HepG2 (cell line): ENCODE measurements at regions not wholly inside any gene's neighbourhood (a gene's known extent, or its start where the extent isn't known, plus 50 kb on each side); places are given as distances from the start of the nearest gene placed in this dataset.

Source experiments
- ARNT2 ChIP-seq: sonication (generic); formaldehyde crosslinking; IDR thresholded peaks from 2 replicates; pipeline ENCODE4 v1.8.0; 2022; ENCODE audit warnings: mild to moderate bottlenecking, low read depth, missing genetic modification reagents, moderate library complexity
- CCAR2 ChIP-seq: fragments of 200-400 bp; formaldehyde crosslinking; optimal IDR thresholded peaks from 2 replicates; pipeline ENCODE3; 2018; ENCODE audit warnings: low read depth, mild to moderate bottlenecking, low read length, moderate library complexity
- DNMT1 ChIP-seq: sonication (generic); formaldehyde crosslinking; IDR thresholded peaks from 2 replicates; pipeline ENCODE4 v1.5.1; 2020; ENCODE audit warnings: mild to moderate bottlenecking, missing genetic modification reagents
- GLI4 ChIP-seq: sonication (generic); formaldehyde crosslinking; IDR thresholded peaks from 2 replicates; pipeline ENCODE4 v1.5.1; 2020; ENCODE audit warnings: missing genetic modification reagents, mild to moderate bottlenecking, moderate library complexity, borderline replicate concordance
- HHEX ChIP-seq: IDR thresholded peaks from 2 replicates; pipeline ENCODE4 v1.6.1; 2016; ENCODE audit warnings: control low read depth
- JUN ChIP-seq: sonication (generic); formaldehyde crosslinking; IDR thresholded peaks from 2 replicates; pipeline ENCODE4 v1.4.0; 2020; ENCODE audit warnings: mild to moderate bottlenecking, missing genetic modification reagents
- NCOA2 ChIP-seq: sonication (generic); formaldehyde crosslinking; IDR thresholded peaks from 2 replicates; pipeline ENCODE4 v1.8.0; 2022; ENCODE audit warnings: inconsistent platforms
- RBFOX2 ChIP-seq: fragments of 200-400 bp; formaldehyde crosslinking; IDR thresholded peaks from 2 replicates; pipeline ENCODE4 v1.6.1; 2017; ENCODE audit warnings: low read depth, mild to moderate bottlenecking, low read length
- RFX3 ChIP-seq: IDR thresholded peaks from 2 replicates; pipeline ENCODE4 v1.6.1; 2016; ENCODE audit warnings: missing biosample characterization, missing genetic modification reagents
- RNF2 ChIP-seq: fragments of 450-650 bp; conservative IDR thresholded peaks from 2 replicates; pipeline ENCODE4 v1.6.1; 2016; ENCODE audit warnings: low read depth
- SP1 ChIP-seq, 2 experiments: fragments of 450-650 bp in 1 of 2; sonication (generic) in 1 of 2; formaldehyde crosslinking in 1 of 2; IDR thresholded peaks; 2 replicates each; pipeline versions ENCODE4 v1.4.0 to v1.6.1; 2016 to 2020; ENCODE audit warnings: missing genetic modification reagents in 1 of 2
- SP140L ChIP-seq: sonication (generic); formaldehyde crosslinking; IDR thresholded peaks from 2 replicates; pipeline ENCODE4 v1.4.0; 2020; ENCODE audit warnings: missing genetic modification reagents, borderline replicate concordance
- ZFX ChIP-seq: sonication (generic); formaldehyde crosslinking; IDR thresholded peaks from 2 replicates; pipeline ENCODE4 v1.4.0; 2020; ENCODE audit warnings: mild to moderate bottlenecking, low read depth, missing genetic modification reagents, moderate library complexity
- ZKSCAN8 ChIP-seq: IDR thresholded peaks from 2 replicates; pipeline ENCODE4 v1.6.1; 2016; ENCODE audit warnings: borderline replicate concordance, missing genetic modification reagents, missing compliant biosample characterization
- ZNF24 ChIP-seq: fragments of 450-650 bp; IDR thresholded peaks from 2 replicates; pipeline ENCODE4 v1.6.1; 2017; ENCODE audit warnings: antibody characterized with exemption, mild to moderate bottlenecking
- ZNF251 ChIP-seq: sonication (generic); formaldehyde crosslinking; IDR thresholded peaks from 2 replicates; pipeline ENCODE4 v1.9.0; 2021; ENCODE audit warnings: mild to moderate bottlenecking, missing genetic modification reagents
- ZNF431 ChIP-seq: sonication (generic); formaldehyde crosslinking; IDR thresholded peaks from 2 replicates; pipeline ENCODE4 v1.9.0; 2022; ENCODE audit warnings: missing genetic modification reagents, low read depth, mild to moderate bottlenecking, borderline replicate concordance
- ZNF614 ChIP-seq: IDR thresholded peaks from 2 replicates; pipeline ENCODE4 v1.6.1; 2018; ENCODE audit warnings: missing biosample characterization, missing genetic modification reagents, inconsistent platforms, borderline replicate concordance
- ZNF782 ChIP-seq: sonication (generic); formaldehyde crosslinking; IDR thresholded peaks from 2 replicates; pipeline ENCODE4 v1.4.0; 2020; ENCODE audit warnings: missing genetic modification reagents, mild to moderate bottlenecking, borderline replicate concordance
- ZSCAN31 ChIP-seq: sonication (generic); formaldehyde crosslinking; IDR thresholded peaks from 2 replicates; pipeline ENCODE4 v1.5.0; 2020; ENCODE audit warnings: low read depth, mild to moderate bottlenecking, missing genetic modification reagents
- TF ChIP-seq, protein P1 (sequence below), 2 experiments: sonication (generic) in 1 of 2; formaldehyde crosslinking in 1 of 2; IDR thresholded peaks; 2 replicates each; pipeline versions ENCODE4 v1.4.0 to v1.6.1; 2016 to 2020; ENCODE audit warnings: borderline replicate concordance in 1 of 2, low read depth in 1 of 2, mild to moderate bottlenecking in 1 of 2, missing genetic modification reagents in 1 of 2
- TF ChIP-seq, protein P2 (sequence below): IDR thresholded peaks from 2 replicates; pipeline ENCODE4 v1.6.1; 2018; ENCODE audit warnings: missing genetic modification reagents
- TF ChIP-seq, protein P3 (sequence below): sonication (generic); formaldehyde crosslinking; IDR thresholded peaks from 2 replicates; pipeline ENCODE4 v1.5.1; 2020; ENCODE audit warnings: missing genetic modification reagents, mild to moderate bottlenecking, borderline replicate concordance

DNA sequence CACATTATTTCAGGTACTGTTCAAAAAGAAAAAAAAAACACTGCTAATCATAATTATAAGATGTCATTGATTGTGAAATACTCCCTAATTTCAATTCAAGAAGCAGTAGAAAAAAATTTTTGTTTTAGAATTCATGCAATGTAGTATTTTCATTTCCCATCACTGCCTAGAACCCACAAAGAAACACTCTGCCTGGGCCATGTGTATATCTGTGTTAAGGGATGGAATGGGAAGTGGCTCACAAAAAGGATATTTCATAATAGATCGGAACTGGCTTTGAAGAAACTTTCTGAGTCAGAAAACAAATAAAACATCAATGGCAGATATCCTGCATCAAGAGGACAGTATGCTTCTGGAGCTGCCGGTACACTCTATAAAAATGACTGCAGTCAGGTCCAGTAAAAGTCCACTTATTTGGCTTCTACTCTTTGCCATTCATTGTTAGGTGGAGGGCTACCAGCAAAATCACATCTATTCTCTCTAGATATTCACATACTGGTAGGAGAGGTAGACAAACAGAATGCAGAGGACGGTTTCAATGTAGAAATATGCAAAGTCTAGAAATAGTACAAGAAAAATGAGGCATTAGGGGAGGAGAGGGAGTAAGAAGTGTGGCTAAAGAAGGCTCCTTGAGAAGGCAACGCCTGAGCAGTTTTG lies 135.0 kb upstream of the TNFAIP3 start (continued):
- TF ChIP-seq, protein P1, sequence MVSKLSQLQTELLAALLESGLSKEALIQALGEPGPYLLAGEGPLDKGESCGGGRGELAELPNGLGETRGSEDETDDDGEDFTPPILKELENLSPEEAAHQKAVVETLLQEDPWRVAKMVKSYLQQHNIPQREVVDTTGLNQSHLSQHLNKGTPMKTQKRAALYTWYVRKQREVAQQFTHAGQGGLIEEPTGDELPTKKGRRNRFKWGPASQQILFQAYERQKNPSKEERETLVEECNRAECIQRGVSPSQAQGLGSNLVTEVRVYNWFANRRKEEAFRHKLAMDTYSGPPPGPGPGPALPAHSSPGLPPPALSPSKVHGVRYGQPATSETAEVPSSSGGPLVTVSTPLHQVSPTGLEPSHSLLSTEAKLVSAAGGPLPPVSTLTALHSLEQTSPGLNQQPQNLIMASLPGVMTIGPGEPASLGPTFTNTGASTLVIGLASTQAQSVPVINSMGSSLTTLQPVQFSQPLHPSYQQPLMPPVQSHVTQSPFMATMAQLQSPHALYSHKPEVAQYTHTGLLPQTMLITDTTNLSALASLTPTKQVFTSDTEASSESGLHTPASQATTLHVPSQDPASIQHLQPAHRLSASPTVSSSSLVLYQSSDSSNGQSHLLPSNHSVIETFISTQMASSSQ (IDR thresholded peaks at IDR 0.05; ENCODE audit: low read depth) = peak; percentile 63
- TF ChIP-seq, protein P1 (CRISPR knock-in tag; IDR thresholded peaks at IDR 0.05; ENCODE audit: borderline replicate concordance) = peak; percentile 73; the same call in 1 of the 2 replicates
- TF ChIP-seq, protein P2, sequence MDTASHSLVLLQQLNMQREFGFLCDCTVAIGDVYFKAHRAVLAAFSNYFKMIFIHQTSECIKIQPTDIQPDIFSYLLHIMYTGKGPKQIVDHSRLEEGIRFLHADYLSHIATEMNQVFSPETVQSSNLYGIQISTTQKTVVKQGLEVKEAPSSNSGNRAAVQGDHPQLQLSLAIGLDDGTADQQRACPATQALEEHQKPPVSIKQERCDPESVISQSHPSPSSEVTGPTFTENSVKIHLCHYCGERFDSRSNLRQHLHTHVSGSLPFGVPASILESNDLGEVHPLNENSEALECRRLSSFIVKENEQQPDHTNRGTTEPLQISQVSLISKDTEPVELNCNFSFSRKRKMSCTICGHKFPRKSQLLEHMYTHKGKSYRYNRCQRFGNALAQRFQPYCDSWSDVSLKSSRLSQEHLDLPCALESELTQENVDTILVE (CRISPR knock-in tag) = peak; percentile 52; the same call in 1 of the 2 replicates
- TF ChIP-seq SP1 (IDR thresholded peaks at IDR 0.05) = no peak
- TF ChIP-seq SP1 (CRISPR knock-in tag; IDR thresholded peaks at IDR 0.05) = no peak
- TF ChIP-seq NCOA2 (CRISPR knock-in tag) = peak; percentile 98
- TF ChIP-seq ZNF251 (CRISPR knock-in tag) = no peak
- peak; percentile 79 for TF ChIP-seq ZNF614
- TF ChIP-seq CCAR2 = no peak
- TF ChIP-seq GLI4 = no peak
- TF ChIP-seq RFX3 (CRISPR knock-in tag) = no peak
- TF ChIP-seq ZNF24 = peak; percentile 75
- no peak for TF ChIP-seq ZNF782 (CRISPR knock-in tag)
- TF ChIP-seq HHEX (CRISPR knock-in tag) = peak; percentile 50
- peak; percentile 24; the same call in 1 of the 2 replicates for TF ChIP-seq ZNF431 (CRISPR knock-in tag)
- TF ChIP-seq, protein P3, sequence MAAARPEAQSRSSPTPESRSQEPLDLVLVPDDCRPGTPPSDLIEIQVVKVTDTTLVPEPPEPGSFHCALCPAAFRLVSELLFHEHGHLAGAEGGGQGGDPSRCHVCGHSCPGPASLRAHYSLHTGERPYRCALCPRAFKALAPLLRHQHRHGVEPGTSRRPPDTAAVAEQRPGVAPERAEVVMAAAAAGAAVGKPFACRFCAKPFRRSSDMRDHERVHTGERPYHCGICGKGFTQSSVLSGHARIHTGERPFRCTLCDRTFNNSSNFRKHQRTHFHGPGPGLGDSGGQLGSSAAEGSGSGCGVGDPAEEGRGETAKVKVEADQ (CRISPR knock-in tag) = peak; percentile 23; the same call in 1 of the 2 replicates
- no peak for TF ChIP-seq RBFOX2
- TF ChIP-seq DNMT1 = no peak
- TF ChIP-seq ZFX (CRISPR knock-in tag) = peak; percentile 26; the same call in 1 of the 2 replicates
- TF ChIP-seq ARNT2 = peak; percentile 64
- TF ChIP-seq JUN (CRISPR knock-in tag) = peak; percentile 90
- peak; percentile 55; the same call in 1 of the 2 replicates for TF ChIP-seq SP140L (CRISPR knock-in tag)
- TF ChIP-seq ZKSCAN8 (CRISPR knock-in tag) = peak; percentile 96
- TF ChIP-seq ZSCAN31 = 0 out of 2 replicates have a peak, but pooled peaks have one; percentile 54
- no peak for TF ChIP-seq RNF2
